HTR-8/SVneo (cell line): ENCODE measurements at regions not wholly inside any gene's neighbourhood (a gene's known extent, or its start where the extent isn't known, plus 50 kb on each side); places are given as distances from the start of the nearest gene placed in this dataset.
"Not testable (repeated sequence)": the region's sequence is repeated elsewhere in the genome, so short reads cannot be mapped to it uniquely, and the experiment has no call there.

ENCODE experiments used
- DNase-seq: peaks from one replicate; pipeline ENCODE4 v3.0.0; 2011; ENCODE audit warnings: low spot score, mixed read lengths; ENCODE audit not compliant: insufficient read length
- FAIRE-seq: peaks from 2 replicates; lab custom pipeline; 2011; peaks lifted over from hg19 to GRCh38; lab: Jason Lieb, UNC

GRCh38 chr1:105004515-105004914 is 1254.8 kb downstream of the AMY1C start:
- FAIRE-seq = no peak
- no peak for DNase-seq

- DNase-seq (no peak), FAIRE-seq (no peak)
These were observed 1256.0 kb downstream of the AMY1C start for GRCh38 chr1:105005594-105006195.

GRCh38 chr1:105017587-105017986 is 1267.9 kb downstream of the AMY1C start:
- no peak for DNase-seq
- no peak for FAIRE-seq

GRCh38 chr1:105023719-105024118 is 1274.0 kb downstream of the AMY1C start:
- FAIRE-seq (no peak), DNase-seq (no peak)

GRCh38 chr1:105027838-105028471 is 1278.3 kb downstream of the AMY1C start:
- no peak for FAIRE-seq
- no peak for DNase-seq

GRCh38 chr1:105072446-105072845 is 1322.7 kb downstream of the AMY1C start:
- FAIRE-seq (no peak), DNase-seq (no peak)

- FAIRE-seq (no peak), DNase-seq (no peak)
These were observed 1323.2 kb downstream of the AMY1C start for GRCh38 chr1:105072850-105073249.

- FAIRE-seq (no peak), DNase-seq (no peak)
These were observed 1324.0 kb downstream of the AMY1C start for GRCh38 chr1:105073660-105074059.

- FAIRE-seq = no peak
- DNase-seq = no peak
These were observed 1333.9 kb downstream of the AMY1C start for GRCh38 chr1:105083611-105084010.

- DNase-seq = no peak
These were observed 1337.8 kb downstream of the AMY1C start for GRCh38 chr1:105087506-105087905.

GRCh38 chr1:105088166-105088565 is 1338.5 kb downstream of the AMY1C start:
- DNase-seq (no peak), FAIRE-seq (no peak)

More at GRCh38 chr1:105087506-105087905, 1337.8 kb downstream of the AMY1C start:
- FAIRE-seq = no peak

GRCh38 chr1:105093893-105094292 is 1344.2 kb downstream of the AMY1C start:
- DNase-seq, FAIRE-seq: not testable (repeated sequence)

GRCh38 chr1:105100102-105100501 is 1350.4 kb downstream of the AMY1C start:
- no peak for FAIRE-seq
- no peak for DNase-seq

GRCh38 chr1:105101261-105101660 is 1351.6 kb downstream of the AMY1C start:
- no peak for FAIRE-seq
- no peak for DNase-seq

- FAIRE-seq = no peak
- no peak for DNase-seq
These were observed 1352.7 kb downstream of the AMY1C start for GRCh38 chr1:105102371-105102770.

- no peak for FAIRE-seq
These were observed 1372.3 kb downstream of the AMY1C start for GRCh38 chr1:105122041-105122440.

GRCh38 chr1:105137543-105138457 is 1388.1 kb downstream of the AMY1C start:
- DNase-seq (no peak), FAIRE-seq (no peak)

More at GRCh38 chr1:105122041-105122440, 1372.3 kb downstream of the AMY1C start:
- DNase-seq = no peak

- no peak for DNase-seq
- no peak for FAIRE-seq
These were observed 1388.8 kb downstream of the AMY1C start for GRCh38 chr1:105138458-105138893.

- FAIRE-seq (no peak), DNase-seq (no peak)
These were observed 1423.1 kb downstream of the AMY1C start for GRCh38 chr1:105172788-105173187.

GRCh38 chr1:105180789-105181188 is 1431.1 kb downstream of the AMY1C start:
- no peak for DNase-seq
- no peak for FAIRE-seq

- DNase-seq (no peak), FAIRE-seq (no peak)
These were observed 1455.2 kb downstream of the AMY1C start for GRCh38 chr1:105204836-105205371.
